ENCODE measurements at regions not wholly inside any gene's neighbourhood (a gene's known extent, or its start where the extent isn't known, plus 50 kb on each side); places are given as distances from the start of the nearest gene placed in this dataset.
"Not testable (repeated sequence)": the region's sequence is repeated elsewhere in the genome, so short reads cannot be mapped to it uniquely, and the experiment has no call there.

GRCh38 chr15:79621805-79622204, 189.7 kb downstream of the MINAR1 start:
- TF ChIP-seq CTCF (IDR thresholded peaks at IDR 0.05); EZH2 (IDR thresholded peaks at IDR 0.05; ENCODE audit: borderline replicate concordance, insufficient read depth, low read depth, low read length, poor library complexity, severe bottlenecking): not testable (repeated sequence)

All from B cell (primary cell).